NCI-H1417 (cell line): ENCODE measurements at regions not wholly inside any gene's neighbourhood (a gene's known extent, or its start where the extent isn't known, plus 50 kb on each side); places are given as distances from the start of the nearest gene placed in this dataset.

Experiments
- DNase-seq, 3 experiments: peaks; one replicate each; lab custom pipeline; 2025; lab: John Stamatoyannopoulos, UW

GRCh38 chr4:138689593-138689992 is 326.0 kb upstream of the NOCT start:
- DNase-seq: no peak

GRCh38 chr4:138689187-138689586 is 326.4 kb upstream of the NOCT start:
- no peak for DNase-seq

GRCh38 chr4:138688408-138689085 is 327.0 kb upstream of the NOCT start:
- peak in 1 of 3 experiments; percentile 20 for DNase-seq

- no peak for DNase-seq
These were observed 329.3 kb upstream of the NOCT start for GRCh38 chr4:138686106-138686835.

- DNase-seq: peak in 1 of 3 experiments; percentile 28
These were observed 330.3 kb upstream of the NOCT start for GRCh38 chr4:138685316-138685715.

GRCh38 chr4:138680989-138681604 is 334.5 kb upstream of the NOCT start:
- DNase-seq: peak; percentile 65 to 94 (median 80)

- no peak for DNase-seq
These were observed 335.3 kb upstream of the NOCT start for GRCh38 chr4:138680256-138680655.

GRCh38 chr4:138678985-138679746 is 336.4 kb upstream of the NOCT start:
- DNase-seq: peak in 1 of 3 experiments; percentile 15

- DNase-seq: no peak
These were observed 337.8 kb upstream of the NOCT start for GRCh38 chr4:138677748-138678147.

GRCh38 chr4:138677212-138677611 is 338.4 kb upstream of the NOCT start:
- no peak for DNase-seq

GRCh38 chr4:138675685-138676084 is 339.9 kb upstream of the NOCT start:
- peak in 1 of 3 experiments; percentile 48 for DNase-seq

GRCh38 chr4:138674209-138674608 is 341.4 kb upstream of the NOCT start:
- DNase-seq: no peak

- no peak for DNase-seq
These were observed 342.5 kb upstream of the NOCT start for GRCh38 chr4:138673053-138673452.

GRCh38 chr4:138672393-138672976 is 343.1 kb upstream of the NOCT start:
- DNase-seq: no peak

- DNase-seq: no peak
These were observed 343.9 kb upstream of the NOCT start for GRCh38 chr4:138671606-138672084.

GRCh38 chr4:138671106-138671505 is 344.5 kb upstream of the NOCT start:
- DNase-seq: no peak

- DNase-seq: no peak
These were observed 344.9 kb upstream of the NOCT start for GRCh38 chr4:138670681-138671080.

GRCh38 chr4:138669479-138670315 is 345.9 kb upstream of the NOCT start:
- no peak for DNase-seq

- DNase-seq: no peak
These were observed 347.3 kb upstream of the NOCT start for GRCh38 chr4:138668309-138668708.

- peak in 1 of 3 experiments; percentile 4 for DNase-seq
These were observed 349.2 kb upstream of the NOCT start for GRCh38 chr4:138666366-138666765.

- DNase-seq: no peak
These were observed 349.7 kb upstream of the NOCT start for GRCh38 chr4:138665851-138666250.
